Bronchial epithelial cell (primary cell): ENCODE measurements at regions not wholly inside any gene's neighbourhood (a gene's known extent, or its start where the extent isn't known, plus 50 kb on each side); places are given as distances from the start of the nearest gene placed in this dataset.

Experiments
- DNase-seq: peaks from one replicate; pipeline ENCODE4 v3.0.0-alpha.2; 2010; ENCODE audit warnings: low read depth
- FAIRE-seq: peaks from 2 replicates; lab custom pipeline; 2011; peaks lifted over from hg19 to GRCh38; lab: Jason Lieb, UNC
- H3K27me3 ChIP-seq: 2 replicates; pipeline ENCODE4 v1.5.1; 2011; ENCODE audit warnings: low read length; ENCODE audit not compliant: control insufficient read depth, insufficient read depth
- H3K36me3 ChIP-seq: 2 replicates; pipeline ENCODE4 v1.5.1; 2011; ENCODE audit warnings: low read length; ENCODE audit not compliant: control insufficient read depth, insufficient read depth
- H3K4me3 ChIP-seq: 2 replicates; pipeline ENCODE4 v1.5.1; 2011; ENCODE audit warnings: mild to moderate bottlenecking, low read depth, low read length, control low read depth
- CTCF ChIP-seq: IDR thresholded peaks from 2 replicates; pipeline ENCODE4 v1.5.1; 2011; ENCODE audit warnings: mild to moderate bottlenecking, moderate library complexity, low read length, control low read depth, inconsistent platforms; ENCODE audit not compliant: insufficient read depth, severe bottlenecking

GRCh38 chr10:58998924-58999713, 177.3 kb upstream of the PHYHIPL start:
- H3K27me3 ChIP-seq = no peaks in the 10 kb centered on the region
- H3K4me3 ChIP-seq = no peak overlapping the region
- DNase-seq (no peak), FAIRE-seq (no peak)
- H3K36me3 ChIP-seq = no peaks in the 10 kb centered on the region
- no peak for TF ChIP-seq CTCF

GRCh38 chr10:59000162-59000825, 176.1 kb upstream of the PHYHIPL start:
- no peak for DNase-seq
- no peak for FAIRE-seq
- H3K36me3 ChIP-seq = no peaks in the 10 kb centered on the region
- no peak for TF ChIP-seq CTCF
- H3K27me3 ChIP-seq = no peaks in the 10 kb centered on the region
- no peak overlapping the region for H3K4me3 ChIP-seq

GRCh38 chr10:59002011-59002410, 174.4 kb upstream of the PHYHIPL start:
- FAIRE-seq (no peak), DNase-seq (no peak)
- H3K36me3 ChIP-seq = no peaks in the 10 kb centered on the region
- no peak overlapping the region for H3K4me3 ChIP-seq
- TF ChIP-seq CTCF = no peak
- no peaks in the 10 kb centered on the region for H3K27me3 ChIP-seq

GRCh38 chr10:59003203-59003602, 173.2 kb upstream of the PHYHIPL start:
- FAIRE-seq = no peak
- DNase-seq = no peak
- no peak for TF ChIP-seq CTCF
- no peaks in the 10 kb centered on the region for H3K36me3 ChIP-seq
- H3K4me3 ChIP-seq = no peak overlapping the region
- no peaks in the 10 kb centered on the region for H3K27me3 ChIP-seq

GRCh38 chr10:59004392-59004791, 172.1 kb upstream of the PHYHIPL start:
- FAIRE-seq (no peak), DNase-seq (no peak)
- H3K27me3 ChIP-seq = no peaks in the 10 kb centered on the region
- TF ChIP-seq CTCF = no peak
- H3K4me3 ChIP-seq = no peak overlapping the region
- H3K36me3 ChIP-seq = no peaks in the 10 kb centered on the region
